ENCODE measurements at regions not wholly inside any gene's neighbourhood (a gene's known extent, or its start where the extent isn't known, plus 50 kb on each side); places are given as distances from the start of the nearest gene placed in this dataset.

DNA sequence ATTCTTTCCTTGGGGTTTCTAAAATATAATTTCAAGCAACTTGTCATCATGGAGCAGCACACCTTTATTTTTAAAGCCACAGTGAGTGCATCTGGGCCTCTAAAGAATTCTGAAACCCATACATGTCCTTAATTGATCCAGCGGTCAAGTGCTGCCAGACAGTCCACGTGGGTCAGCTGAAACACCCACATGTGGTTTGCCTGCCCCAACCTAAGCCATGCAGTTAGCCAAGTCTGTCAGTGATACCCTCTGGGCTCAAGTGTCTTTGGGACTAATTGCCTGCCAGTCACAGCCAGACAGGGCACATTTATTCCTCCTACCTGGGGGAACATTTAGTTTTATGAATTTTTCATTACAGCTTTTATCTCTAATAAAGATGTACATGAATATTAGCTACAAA is 291.4 kb upstream of the SLC30A5 start:
- TF ChIP-seq, protein P1, sequence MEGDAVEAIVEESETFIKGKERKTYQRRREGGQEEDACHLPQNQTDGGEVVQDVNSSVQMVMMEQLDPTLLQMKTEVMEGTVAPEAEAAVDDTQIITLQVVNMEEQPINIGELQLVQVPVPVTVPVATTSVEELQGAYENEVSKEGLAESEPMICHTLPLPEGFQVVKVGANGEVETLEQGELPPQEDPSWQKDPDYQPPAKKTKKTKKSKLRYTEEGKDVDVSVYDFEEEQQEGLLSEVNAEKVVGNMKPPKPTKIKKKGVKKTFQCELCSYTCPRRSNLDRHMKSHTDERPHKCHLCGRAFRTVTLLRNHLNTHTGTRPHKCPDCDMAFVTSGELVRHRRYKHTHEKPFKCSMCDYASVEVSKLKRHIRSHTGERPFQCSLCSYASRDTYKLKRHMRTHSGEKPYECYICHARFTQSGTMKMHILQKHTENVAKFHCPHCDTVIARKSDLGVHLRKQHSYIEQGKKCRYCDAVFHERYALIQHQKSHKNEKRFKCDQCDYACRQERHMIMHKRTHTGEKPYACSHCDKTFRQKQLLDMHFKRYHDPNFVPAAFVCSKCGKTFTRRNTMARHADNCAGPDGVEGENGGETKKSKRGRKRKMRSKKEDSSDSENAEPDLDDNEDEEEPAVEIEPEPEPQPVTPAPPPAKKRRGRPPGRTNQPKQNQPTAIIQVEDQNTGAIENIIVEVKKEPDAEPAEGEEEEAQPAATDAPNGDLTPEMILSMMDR (IDR thresholded peaks at IDR 0.05), result no peak
- TF ChIP-seq EZH2 (IDR thresholded peaks at IDR 0.05), result no peak

All from neural progenitor cell (in vitro differentiated cells).